ENCODE measurements at regions not wholly inside any gene's neighbourhood (a gene's known extent, or its start where the extent isn't known, plus 50 kb on each side); places are given as distances from the start of the nearest gene placed in this dataset.

DNA sequence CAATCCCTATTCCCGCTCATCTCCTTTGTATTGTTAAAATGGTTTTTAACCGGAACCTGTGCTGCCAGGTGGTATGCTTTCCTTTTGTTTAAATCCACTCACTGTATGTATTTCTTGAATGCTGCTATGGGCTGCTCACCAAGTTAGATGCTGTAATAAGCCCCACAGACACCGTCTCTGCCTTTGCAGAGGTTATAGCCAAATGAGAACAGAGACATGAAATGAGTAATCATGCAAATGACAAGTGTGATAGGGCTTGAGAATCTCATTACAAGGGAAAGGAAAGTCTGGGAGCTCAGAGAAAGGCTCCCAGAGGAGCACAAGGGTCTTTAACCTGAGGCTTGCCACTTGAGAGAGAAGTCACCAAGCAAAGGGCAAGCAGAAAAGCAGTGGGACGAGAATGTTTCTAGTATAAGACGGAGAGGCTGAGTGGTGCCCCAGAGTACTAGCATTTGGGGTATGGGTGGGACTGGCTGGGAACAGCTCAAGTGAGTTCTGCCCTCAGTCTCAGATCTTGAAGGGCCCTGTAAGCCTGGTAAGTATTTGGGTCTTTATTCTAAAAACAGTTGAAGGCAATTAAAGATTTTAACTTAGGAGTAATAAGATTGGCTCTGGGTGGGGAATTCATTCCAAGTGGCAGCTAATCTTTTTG, 110.8 kb upstream of the H2AZ1 start:
- TF ChIP-seq ZNF561 (tag by site-specific recombination; IDR thresholded peaks at IDR 0.05; ENCODE audit: borderline replicate concordance) (no peak), ZNF266 (tag by site-specific recombination; IDR thresholded peaks at IDR 0.05; ENCODE audit: low read depth) (no peak), PRDM2 (tag by site-specific recombination; IDR thresholded peaks at IDR 0.05; ENCODE audit: borderline replicate concordance) (no peak), ZNF768 (tag by site-specific recombination; IDR thresholded peaks at IDR 0.05) (no peak), ZNF311 (tag by site-specific recombination; IDR thresholded peaks at IDR 0.05; ENCODE audit: borderline replicate concordance) (no peak)
- TF ChIP-seq, protein P1, sequence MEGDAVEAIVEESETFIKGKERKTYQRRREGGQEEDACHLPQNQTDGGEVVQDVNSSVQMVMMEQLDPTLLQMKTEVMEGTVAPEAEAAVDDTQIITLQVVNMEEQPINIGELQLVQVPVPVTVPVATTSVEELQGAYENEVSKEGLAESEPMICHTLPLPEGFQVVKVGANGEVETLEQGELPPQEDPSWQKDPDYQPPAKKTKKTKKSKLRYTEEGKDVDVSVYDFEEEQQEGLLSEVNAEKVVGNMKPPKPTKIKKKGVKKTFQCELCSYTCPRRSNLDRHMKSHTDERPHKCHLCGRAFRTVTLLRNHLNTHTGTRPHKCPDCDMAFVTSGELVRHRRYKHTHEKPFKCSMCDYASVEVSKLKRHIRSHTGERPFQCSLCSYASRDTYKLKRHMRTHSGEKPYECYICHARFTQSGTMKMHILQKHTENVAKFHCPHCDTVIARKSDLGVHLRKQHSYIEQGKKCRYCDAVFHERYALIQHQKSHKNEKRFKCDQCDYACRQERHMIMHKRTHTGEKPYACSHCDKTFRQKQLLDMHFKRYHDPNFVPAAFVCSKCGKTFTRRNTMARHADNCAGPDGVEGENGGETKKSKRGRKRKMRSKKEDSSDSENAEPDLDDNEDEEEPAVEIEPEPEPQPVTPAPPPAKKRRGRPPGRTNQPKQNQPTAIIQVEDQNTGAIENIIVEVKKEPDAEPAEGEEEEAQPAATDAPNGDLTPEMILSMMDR (tag by site-specific recombination; IDR thresholded peaks at IDR 0.05), result no peak

Measured in HEK293 (cell line).